Breast epithelium (tissue), 3 donors: ENCODE measurements at regions not wholly inside any gene's neighbourhood (a gene's known extent, or its start where the extent isn't known, plus 50 kb on each side); places are given as distances from the start of the nearest gene placed in this dataset.

ENCODE experiments used
- CTCF ChIP-seq, 3 donors: fragments of 450-650 bp; IDR thresholded peaks; one replicate each; pipeline ENCODE4 v1.5.1; 2016 to 2017; ENCODE audit warnings: antibody characterized with exemption in 3 of 3, mild to moderate bottlenecking in 3 of 3, moderate library complexity in 3 of 3
- POLR2A ChIP-seq: fragments of 450-650 bp; IDR thresholded peaks from one replicate; pipeline ENCODE4 v1.6.1; 2016; ENCODE audit warnings: antibody characterized with exemption, mild to moderate bottlenecking, moderate library complexity
- POLR2AphosphoS5 ChIP-seq, 3 donors: sonication (generic); formaldehyde crosslinking; IDR thresholded peaks; one replicate each; pipeline ENCODE4 v1.6.1; 2017; ENCODE audit warnings: antibody characterized with exemption in 3 of 3

- TF ChIP-seq CTCF (IDR thresholded peaks at IDR 0.05) (no peak), POLR2A (no peak), POLR2AphosphoS5 (IDR thresholded peaks at IDR 0.05) (no peak)
Observed at GRCh38 chr14:94701861-94702370, 68.0 kb downstream of the GSC start.
